OCI-LY1 (cell line): ENCODE measurements at regions not wholly inside any gene's neighbourhood (a gene's known extent, or its start where the extent isn't known, plus 50 kb on each side); places are given as distances from the start of the nearest gene placed in this dataset.

Experiments
- EZH2 ChIP-seq: fragments of 200-600 bp; sonication (generic), shearing (Covaris generic); IDR thresholded peaks from 2 replicates; pipeline ENCODE4 v1.8.0; 2017; ENCODE audit warnings: borderline replicate concordance, mixed run types, mild to moderate bottlenecking, antibody characterized with exemption, low read length, moderate library complexity, mixed read lengths
- TF ChIP-seq, protein P1 (sequence below): fragments of 200-600 bp; sonication (generic), shearing (Covaris generic); IDR thresholded peaks from 2 replicates; pipeline ENCODE4 v1.5.1; 2017; ENCODE audit warnings: mild to moderate bottlenecking, antibody characterized with exemption, low read length, moderate library complexity, mixed read lengths

DNA sequence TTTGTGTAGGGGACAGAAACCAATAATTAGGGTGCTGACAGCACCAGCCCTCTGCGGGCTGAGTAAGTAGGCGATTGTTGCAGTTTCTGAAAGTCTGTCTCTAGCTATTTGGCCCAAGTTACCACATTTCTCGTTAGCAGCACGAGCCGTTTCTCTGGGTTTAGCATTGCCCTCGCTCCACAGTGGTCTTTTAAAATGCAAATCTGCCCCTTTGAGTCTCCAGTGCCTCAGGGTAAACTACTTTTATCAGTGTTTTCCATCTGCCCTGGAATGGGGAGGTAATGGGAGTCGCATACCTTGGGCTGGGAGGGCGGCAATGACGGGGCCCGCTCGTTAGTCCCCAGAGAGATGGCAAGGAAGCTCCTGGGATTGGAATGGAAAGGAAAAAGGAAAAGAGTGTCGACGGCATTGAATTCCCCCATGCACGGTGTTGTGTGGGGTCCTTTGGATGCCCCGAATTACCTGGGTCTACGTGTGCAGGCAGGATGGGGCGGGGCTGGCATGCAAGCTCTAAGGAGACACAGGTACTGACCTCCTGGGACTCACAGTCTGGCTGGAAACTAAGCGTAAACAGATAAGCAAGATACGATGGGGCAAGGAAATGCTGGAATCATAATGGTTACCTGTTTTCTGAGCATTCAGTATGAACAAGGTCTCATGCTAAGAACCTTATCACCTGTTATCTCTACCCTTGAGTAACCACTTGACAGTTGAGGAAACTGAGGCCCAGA is 131.8 kb upstream of the MAP1LC3B2 start:
- TF ChIP-seq EZH2, result no peak
- TF ChIP-seq, protein P1, sequence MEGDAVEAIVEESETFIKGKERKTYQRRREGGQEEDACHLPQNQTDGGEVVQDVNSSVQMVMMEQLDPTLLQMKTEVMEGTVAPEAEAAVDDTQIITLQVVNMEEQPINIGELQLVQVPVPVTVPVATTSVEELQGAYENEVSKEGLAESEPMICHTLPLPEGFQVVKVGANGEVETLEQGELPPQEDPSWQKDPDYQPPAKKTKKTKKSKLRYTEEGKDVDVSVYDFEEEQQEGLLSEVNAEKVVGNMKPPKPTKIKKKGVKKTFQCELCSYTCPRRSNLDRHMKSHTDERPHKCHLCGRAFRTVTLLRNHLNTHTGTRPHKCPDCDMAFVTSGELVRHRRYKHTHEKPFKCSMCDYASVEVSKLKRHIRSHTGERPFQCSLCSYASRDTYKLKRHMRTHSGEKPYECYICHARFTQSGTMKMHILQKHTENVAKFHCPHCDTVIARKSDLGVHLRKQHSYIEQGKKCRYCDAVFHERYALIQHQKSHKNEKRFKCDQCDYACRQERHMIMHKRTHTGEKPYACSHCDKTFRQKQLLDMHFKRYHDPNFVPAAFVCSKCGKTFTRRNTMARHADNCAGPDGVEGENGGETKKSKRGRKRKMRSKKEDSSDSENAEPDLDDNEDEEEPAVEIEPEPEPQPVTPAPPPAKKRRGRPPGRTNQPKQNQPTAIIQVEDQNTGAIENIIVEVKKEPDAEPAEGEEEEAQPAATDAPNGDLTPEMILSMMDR, result no peak
